SIG-M5 treated with dmso at 0.1 percent for 504 hours (cell line): ENCODE measurements at regions not wholly inside any gene's neighbourhood (a gene's known extent, or its start where the extent isn't known, plus 50 kb on each side); places are given as distances from the start of the nearest gene placed in this dataset.

ENCODE experiments used
- DNase-seq: peaks from one replicate; lab custom pipeline; 2025; ENCODE audit not compliant: unreplicated experiment; lab: John Stamatoyannopoulos, UW

GRCh38 chr3:168416446-168416845 is 320.7 kb upstream of the GOLIM4 start:
- no peak for DNase-seq

- DNase-seq: no peak
These were observed 318.4 kb upstream of the GOLIM4 start for GRCh38 chr3:168414149-168414548.

- no peak for DNase-seq
These were observed 311.7 kb upstream of the GOLIM4 start for GRCh38 chr3:168407381-168407780.

GRCh38 chr3:168405288-168405687 is 309.6 kb upstream of the GOLIM4 start:
- DNase-seq: no peak

GRCh38 chr3:168398371-168399025 is 302.8 kb upstream of the GOLIM4 start:
- DNase-seq: no peak

- DNase-seq: no peak
These were observed 301.1 kb upstream of the GOLIM4 start for GRCh38 chr3:168396861-168397260.

- no peak for DNase-seq
These were observed 299.8 kb upstream of the GOLIM4 start for GRCh38 chr3:168395551-168395950.

- DNase-seq: no peak
These were observed 298.7 kb upstream of the GOLIM4 start for GRCh38 chr3:168394439-168394838.

- no peak for DNase-seq
These were observed 290.6 kb upstream of the GOLIM4 start for GRCh38 chr3:168386301-168386700.

GRCh38 chr3:168384990-168385389 is 289.3 kb upstream of the GOLIM4 start:
- no peak for DNase-seq

GRCh38 chr3:168383573-168383972 is 287.8 kb upstream of the GOLIM4 start:
- no peak for DNase-seq

GRCh38 chr3:168371846-168372245 is 276.1 kb upstream of the GOLIM4 start:
- DNase-seq: no peak

- no peak for DNase-seq
These were observed 269.2 kb upstream of the GOLIM4 start for GRCh38 chr3:168364967-168365366.

- no peak for DNase-seq
These were observed 267.0 kb upstream of the GOLIM4 start for GRCh38 chr3:168362661-168363247.

GRCh38 chr3:168362156-168362555 is 266.4 kb upstream of the GOLIM4 start:
- no peak for DNase-seq

- DNase-seq: no peak
These were observed 265.3 kb upstream of the GOLIM4 start for GRCh38 chr3:168360993-168361392.

- DNase-seq: no peak
These were observed 247.5 kb upstream of the GOLIM4 start for GRCh38 chr3:168342946-168343850.

GRCh38 chr3:168341956-168342936 is 246.5 kb upstream of the GOLIM4 start:
- no peak for DNase-seq

- DNase-seq: no peak
These were observed 245.6 kb upstream of the GOLIM4 start for GRCh38 chr3:168341192-168341815.

- no peak for DNase-seq
These were observed 242.4 kb upstream of the GOLIM4 start for GRCh38 chr3:168338161-168338560.
